ENCODE measurements at regions not wholly inside any gene's neighbourhood (a gene's known extent, or its start where the extent isn't known, plus 50 kb on each side); places are given as distances from the start of the nearest gene placed in this dataset.

- intact Hi-C loops (cut with DNase I; ENCODE audit: low total_unique reads) = no loop called here
- H3K9me3 ChIP-seq = peaks cover 0 to 4% (median 0%) of the 10 kb centered on the region in 8 donors
- H3K27me3 ChIP-seq (replicated peaks in 1 of 7) = no peaks in the 10 kb centered on the region
- TF ChIP-seq CTCF (IDR thresholded peaks at IDR 0.05 in 8 of 11, conservative IDR thresholded peaks at IDR 0.05 in 3 of 11) = no peak
- TF ChIP-seq POLR2A (IDR thresholded peaks at IDR 0.05) = no peak
- TF ChIP-seq POLR2AphosphoS5 (IDR thresholded peaks at IDR 0.05) = no peak
- H3K36me3 ChIP-seq = no peaks in the 10 kb centered on the region
- no peak overlapping the region for H3K4me3 ChIP-seq
- no peak for DNase-seq
- H3K27ac ChIP-seq = no peak overlapping the region
- WGBS, 5 donors = 40 to 64% (median 60%) methylated on average over 2 of the region's 2 CpGs
- H3K4me1 ChIP-seq = no peaks in the 10 kb centered on the region
Observed at GRCh38 chr4:188647820-188648370, 508.7 kb downstream of the TRIML1 start.

- 67 to 75% (median 73%) methylated on average over 7 of the region's 7 CpGs for WGBS, 5 donors
- intact Hi-C loops (cut with DNase I; ENCODE audit: low total_unique reads) = no loop called here
- Histone ChIP-seq H3K27me3 (replicated peaks in 1 of 7) (no peaks in the 10 kb centered on the region), H3K4me1 (no peaks in the 10 kb centered on the region), H3K9me3 (peaks cover 0 to 5% (median 0%) of the 10 kb centered on the region in 8 donors), H3K27ac (no peak overlapping the region), H3K36me3 (no peaks in the 10 kb centered on the region), H3K4me3 (no peak overlapping the region)
- no peak for DNase-seq
- TF ChIP-seq POLR2A (IDR thresholded peaks at IDR 0.05) = no peak
- TF ChIP-seq CTCF (IDR thresholded peaks at IDR 0.05 in 8 of 11, conservative IDR thresholded peaks at IDR 0.05 in 3 of 11) = no peak
- no peak for TF ChIP-seq POLR2AphosphoS5 (IDR thresholded peaks at IDR 0.05)
Observed at GRCh38 chr4:188649635-188650034, 510.4 kb downstream of the TRIML1 start.

GRCh38 chr4:188650516-188650915, 511.3 kb downstream of the TRIML1 start:
- no peak for TF ChIP-seq POLR2AphosphoS5 (IDR thresholded peaks at IDR 0.05)
- no peak for TF ChIP-seq CTCF (IDR thresholded peaks at IDR 0.05 in 8 of 11, conservative IDR thresholded peaks at IDR 0.05 in 3 of 11)
- TF ChIP-seq POLR2A (IDR thresholded peaks at IDR 0.05) = no peak
- 80 to 87% (median 86%) methylated on average over 4 of the region's 4 CpGs for WGBS, 5 donors
- no peak for DNase-seq
- H3K27me3 ChIP-seq (replicated peaks in 1 of 7) = no peaks in the 10 kb centered on the region
- H3K9me3 ChIP-seq = peaks cover 0 to 5% (median 0%) of the 10 kb centered on the region in 8 donors
- no peaks in the 10 kb centered on the region for H3K36me3 ChIP-seq
- no peak overlapping the region for H3K27ac ChIP-seq
- intact Hi-C loops (cut with DNase I; ENCODE audit: low total_unique reads) = no loop called here
- H3K4me3 ChIP-seq = no peak overlapping the region
- H3K4me1 ChIP-seq = no peaks in the 10 kb centered on the region

GRCh38 chr4:188657365-188657764, 518.1 kb downstream of the TRIML1 start:
- H3K36me3 ChIP-seq = no peaks in the 10 kb centered on the region
- WGBS, 5 donors = 69 to 82% (median 70%) methylated on average over 5 of the region's 5 CpGs
- H3K4me1 ChIP-seq = no peaks in the 10 kb centered on the region
- no peaks in the 10 kb centered on the region for H3K27me3 ChIP-seq (replicated peaks in 1 of 7)
- peaks cover 0 to 36% (median 13%) of the 10 kb centered on the region in 8 donors for H3K9me3 ChIP-seq
- intact Hi-C loops (cut with DNase I; ENCODE audit: low total_unique reads) = no loop called here
- TF ChIP-seq POLR2AphosphoS5 (IDR thresholded peaks at IDR 0.05) (no peak), CTCF (IDR thresholded peaks at IDR 0.05 in 8 of 11, conservative IDR thresholded peaks at IDR 0.05 in 3 of 11) (no peak), POLR2A (IDR thresholded peaks at IDR 0.05) (no peak)
- no peak overlapping the region for H3K27ac ChIP-seq
- no peak for DNase-seq
- no peak overlapping the region for H3K4me3 ChIP-seq

Data from spleen (tissue), 11 donors.